RWPE1 (cell line): ENCODE measurements at regions not wholly inside any gene's neighbourhood (a gene's known extent, or its start where the extent isn't known, plus 50 kb on each side); places are given as distances from the start of the nearest gene placed in this dataset.

Experiments used
- CTCF ChIA-PET: fragments of 350-600 bp; sonication (Branson Sonifier 250); formaldehyde crosslinking; extraction: SDS; loops from one replicate; lab custom pipeline; 2021; lab: Yijun Ruan, JAX
- POLR2A ChIA-PET: fragments of 400-600 bp; formaldehyde crosslinking; extraction: SDS; loops from one replicate; lab custom pipeline; 2020; ENCODE audit warnings: antibody characterized with exemption; ENCODE audit not compliant: low non-redundant PET; lab: Yijun Ruan, JAX
- DNase-seq: peaks from one replicate; pipeline ENCODE4 v3.0.0; 2012; ENCODE audit warnings: low spot score
- H3K27ac ChIP-seq: fragments of 450-650 bp; 2 replicates; pipeline ENCODE4 v1.5.1; 2017
- CTCF ChIP-seq: fragments of 450-650 bp; conservative IDR thresholded peaks from 2 replicates; pipeline ENCODE4 v1.5.1; 2017; ENCODE audit warnings: low read depth, mild to moderate bottlenecking

DNA sequence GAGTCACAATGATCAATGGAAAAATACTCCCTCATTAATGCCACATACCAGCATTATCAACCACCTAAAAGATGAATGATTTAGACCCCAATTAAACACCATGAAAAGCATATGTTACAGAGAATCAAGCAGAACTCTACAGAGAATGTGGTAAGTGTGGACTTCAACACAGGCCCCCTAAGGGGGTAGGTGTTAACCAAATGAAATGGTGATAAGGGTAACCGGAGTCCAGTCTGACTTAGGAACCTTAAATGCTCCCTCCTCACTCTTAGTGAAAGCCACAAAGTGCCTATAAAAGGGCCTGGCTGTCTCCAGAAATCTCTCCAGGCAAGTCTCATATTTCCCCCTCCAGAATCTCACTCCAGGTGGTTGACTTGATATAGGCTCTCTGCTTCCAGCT, 149.2 kb upstream of the FOXD3 start:
- H3K27ac ChIP-seq: no peak overlapping the region
- ChIA-PET CTCF (no interaction called here), POLR2A (no interaction called here)
- no peak for TF ChIP-seq CTCF
- no peak for DNase-seq

- POLR2A ChIA-PET: no interaction called here
- DNase-seq: no peak
- TF ChIP-seq CTCF: no peak
- H3K27ac ChIP-seq: no peak overlapping the region
- CTCF ChIA-PET: interaction anchor here (0.7 kb wide), 1 partner anchor 26 kb away, joined by 3 read pairs; no protein-coding TSS in a partner anchor
Measured at GRCh38 chr1:63189677-63190076, 132.7 kb upstream of the FOXD3 start.

DNA sequence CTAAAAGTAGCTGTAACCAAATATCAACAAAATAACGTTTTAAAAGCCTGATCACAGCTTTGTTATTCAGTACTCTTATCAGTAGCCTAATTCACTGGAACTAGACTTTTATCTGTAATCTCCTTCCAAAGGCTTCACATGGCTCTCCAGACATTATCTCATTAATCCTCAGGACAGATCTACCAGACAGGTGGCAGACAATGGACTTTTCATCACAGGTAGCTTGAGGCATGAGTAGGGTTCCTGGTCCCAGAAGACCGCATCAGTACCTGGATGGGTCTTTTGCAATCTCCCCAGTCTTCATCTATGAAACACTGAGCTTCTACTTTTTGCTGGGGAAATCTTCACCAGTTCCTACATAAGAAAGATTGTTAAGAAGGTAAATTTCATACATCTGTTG, 132.2 kb upstream of the FOXD3 start:
- no peak for DNase-seq
- no peak for TF ChIP-seq CTCF
- H3K27ac ChIP-seq: no peak overlapping the region
- POLR2A ChIA-PET: no interaction called here
- CTCF ChIA-PET: interaction anchor here (0.7 kb wide), 1 partner anchor 26 kb away, joined by 3 read pairs; no protein-coding TSS in a partner anchor

DNA sequence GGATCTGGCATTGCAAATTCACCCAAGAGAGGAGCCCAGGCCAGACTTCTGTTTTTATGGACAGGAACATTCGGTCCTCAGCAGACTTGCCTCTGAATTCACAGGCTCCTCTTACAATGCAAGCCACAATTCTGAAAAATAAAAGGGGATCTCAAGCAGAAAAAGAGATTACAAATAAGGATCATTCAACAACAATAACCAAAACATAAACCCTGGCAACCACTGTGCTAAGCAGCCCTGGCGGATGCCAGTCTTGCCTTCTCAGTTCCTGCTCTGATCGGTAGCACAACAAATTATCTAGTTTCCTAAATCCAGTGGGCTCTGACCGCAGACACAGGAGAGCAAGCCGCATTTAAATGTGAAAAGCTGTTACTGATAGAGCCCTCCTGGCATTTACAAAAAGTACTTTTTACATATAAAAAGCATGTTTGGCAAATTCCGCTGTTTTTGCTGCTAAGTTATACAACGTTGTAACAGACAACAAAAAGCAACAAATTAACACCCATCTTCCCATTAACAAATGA, 123.4 kb upstream of the FOXD3 start:
- no peak for TF ChIP-seq CTCF
- POLR2A ChIA-PET: no interaction called here
- DNase-seq: no peak
- CTCF ChIA-PET: no interaction called here
- H3K27ac ChIP-seq: no peak overlapping the region

DNA sequence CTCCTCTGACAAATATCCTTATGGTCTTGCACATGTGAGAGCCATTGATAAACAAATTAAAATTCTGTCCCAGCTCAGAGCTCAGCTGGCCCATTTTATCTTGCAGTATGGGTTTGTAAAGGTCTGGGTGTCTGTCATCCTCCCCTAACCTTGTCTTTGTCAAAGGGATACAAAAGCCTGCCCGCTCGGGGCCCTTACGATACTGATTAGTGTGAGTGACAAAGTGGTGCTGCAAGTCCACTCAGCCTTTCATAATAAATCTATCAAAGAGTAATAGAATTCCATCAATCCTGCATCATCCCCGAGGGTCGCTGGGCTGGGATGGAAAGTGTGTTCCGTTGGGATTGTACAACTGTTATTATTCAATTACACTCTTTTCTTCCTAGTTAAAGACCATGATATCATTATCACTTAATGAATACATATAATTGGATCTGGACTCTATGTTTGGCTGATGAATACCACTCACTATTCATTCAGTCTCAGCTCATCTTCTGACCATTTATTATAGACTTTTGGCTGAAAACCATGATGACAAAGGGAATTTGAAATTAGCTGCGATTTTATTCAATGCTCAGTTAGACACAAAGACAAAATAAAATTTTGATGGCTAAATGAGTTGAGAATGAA, 122.5 kb upstream of the FOXD3 start:
- H3K27ac ChIP-seq: no peak overlapping the region
- ChIA-PET CTCF (no interaction called here), POLR2A (no interaction called here)
- TF ChIP-seq CTCF: no peak
- DNase-seq: no peak

DNA sequence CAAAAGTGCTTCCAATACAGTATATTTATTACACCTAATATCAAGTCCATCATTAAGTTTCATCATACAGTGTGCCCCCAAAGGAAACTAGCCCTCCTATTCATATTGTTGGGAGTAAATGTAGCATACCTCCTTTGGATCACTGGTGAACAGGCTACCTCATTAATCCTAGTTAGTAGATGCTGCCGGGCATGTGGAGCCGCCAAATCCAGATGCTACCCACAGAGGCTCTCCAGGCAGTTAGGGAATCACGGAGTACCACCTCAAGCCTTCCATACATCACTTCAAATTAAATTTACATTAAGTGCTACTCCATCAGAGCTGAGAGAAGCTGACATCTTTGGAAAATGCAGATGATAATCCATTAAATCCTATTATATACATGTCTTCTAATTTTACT, 121.7 kb upstream of the FOXD3 start:
- H3K27ac ChIP-seq: no peak overlapping the region
- ChIA-PET CTCF (no interaction called here), POLR2A (no interaction called here)
- TF ChIP-seq CTCF: no peak
- DNase-seq: no peak
